B cell (primary cell): ENCODE measurements at regions not wholly inside any gene's neighbourhood (a gene's known extent, or its start where the extent isn't known, plus 50 kb on each side); places are given as distances from the start of the nearest gene placed in this dataset.

Source experiments
- ATAC-seq: fragments of 200-7000 bp; cut with Tn5 transposase; one replicate; pipeline ENCODE4 v1.10.0; 2021; ENCODE audit warnings: low read depth, mild to moderate bottlenecking, moderate number of reproducible peaks, moderate library complexity
- CTCF ChIA-PET: fragments of 350-600 bp; sonication (Branson Sonifier 250); formaldehyde crosslinking; loops from one replicate; lab custom pipeline; 2021; ENCODE audit warnings: antibody characterized with exemption, inconsistent platforms; lab: Charles Lee
- POLR2A ChIA-PET: fragments of 350-600 bp; sonication (Branson Sonifier 250); formaldehyde crosslinking; loops from one replicate; lab custom pipeline; 2021; ENCODE audit warnings: antibody characterized with exemption; lab: Charles Lee
- DNase-seq: peaks from one replicate; pipeline ENCODE4 v3.0.0; 2013
- H2AFZ ChIP-seq: 2 replicates; pipeline ENCODE4 v1.6.1; 2012; ENCODE audit warnings: mild to moderate bottlenecking, low read depth, low read length; ENCODE audit not compliant: insufficient read depth, poor library complexity, severe bottlenecking
- H3K27ac ChIP-seq, 2 donors: 1 replicate in 1 of 2; 2 replicates in 1 of 2; pipeline ENCODE4 v1.5.1; 2012 to 2013; ENCODE audit warnings: low read length in 2 of 2, mild to moderate bottlenecking in 2 of 2, moderate library complexity in 1 of 2
- H3K27me3 ChIP-seq, 4 experiments: fragments of 200-600 bp in 1 of 4; sonication (generic) in 1 of 4; replicated peaks in 1 of 4; 1 replicate in 2 of 4; 2 replicates in 2 of 4; pipeline versions ENCODE4 v1.6.1 to v1.7.0; 2013 to 2016; ENCODE audit warnings: low read length in 3 of 4, mild to moderate bottlenecking in 2 of 4, mixed read lengths in 1 of 4, moderate library complexity in 1 of 4; ENCODE audit not compliant: insufficient read depth in 4 of 4, control insufficient read depth in 3 of 4; ENCODE audit errors: control extremely low read depth in 1 of 4
- H3K36me3 ChIP-seq, 2 experiments: replicated peaks in 1 of 2; 1 replicate in 1 of 2; 2 replicates in 1 of 2; pipeline versions ENCODE4 v1.6.1 to v1.7.1; 2013; ENCODE audit warnings: low read length in 1 of 2; ENCODE audit not compliant: insufficient read depth in 2 of 2, control insufficient read depth in 1 of 2; ENCODE audit errors: control extremely low read depth in 1 of 2, extremely low read depth in 1 of 2
- H3K4me1 ChIP-seq, 2 donors: fragments of 200-600 bp in 1 of 2; sonication (generic) in 1 of 2; 1 replicate in 1 of 2; 2 replicates in 1 of 2; pipeline versions ENCODE4 v1.5.1 to v1.6.1; 2013 to 2017; ENCODE audit warnings: low read length in 2 of 2; ENCODE audit not compliant: control insufficient read depth in 2 of 2, insufficient read depth in 2 of 2
- H3K4me2 ChIP-seq: replicated peaks from 2 replicates; pipeline ENCODE3; 2012; ENCODE audit warnings: mild to moderate bottlenecking, low read depth, low read length; ENCODE audit not compliant: poor library complexity, severe bottlenecking
- H3K4me3 ChIP-seq, 5 experiments: fragments of 200-600 bp in 1 of 5; sonication (generic) in 1 of 5; 1 replicate in 3 of 5; 2 replicates in 2 of 5; pipeline versions ENCODE4 v1.5.1 to v1.7.0; 2011 to 2016; ENCODE audit warnings: low read length in 4 of 5, mild to moderate bottlenecking in 4 of 5, low read depth in 2 of 5, control low read depth in 1 of 5, moderate library complexity in 1 of 5; ENCODE audit not compliant: insufficient read depth in 1 of 5; ENCODE audit errors: control extremely low read depth in 1 of 5, extremely low read depth in 1 of 5
- H3K79me2 ChIP-seq: fragments of 200-600 bp; sonication (generic); one replicate; pipeline ENCODE4 v1.6.0; 2016; ENCODE audit warnings: low read length; ENCODE audit not compliant: control insufficient read depth, insufficient read depth
- H3K9ac ChIP-seq: fragments of 200-600 bp; sonication (generic); 2 replicates; pipeline ENCODE4 v1.6.1; 2017; ENCODE audit warnings: mild to moderate bottlenecking, low read length, moderate library complexity
- H3K9me3 ChIP-seq, 3 donors: one replicate each; pipeline versions ENCODE4 v1.6.1 to v1.7.1; 2013; ENCODE audit warnings: low read length in 2 of 3; ENCODE audit not compliant: control insufficient read depth in 2 of 3, insufficient read depth in 1 of 3; ENCODE audit errors: control extremely low read depth in 1 of 3
- H4K20me1 ChIP-seq: 2 replicates; pipeline ENCODE4 v1.6.0; 2012; ENCODE audit warnings: mild to moderate bottlenecking, low read length; ENCODE audit not compliant: insufficient read depth, control insufficient read depth, poor library complexity, severe bottlenecking
- H3K27ac Mint-ChIP-seq: one replicate; pipeline ENCODE4 v1.8.0; 2021; ENCODE audit warnings: mixed read lengths
- H3K27me3 Mint-ChIP-seq: one replicate; pipeline ENCODE4 v1.8.0; 2021; ENCODE audit warnings: mixed read lengths
- H3K4me1 Mint-ChIP-seq: one replicate; pipeline ENCODE4 v1.8.0; 2021; ENCODE audit warnings: mixed read lengths
- H3K4me3 Mint-ChIP-seq: one replicate; pipeline ENCODE4 v1.8.0; 2021; ENCODE audit warnings: mixed read lengths
- H3K9me3 Mint-ChIP-seq: one replicate; pipeline ENCODE4 v1.8.0; 2022; ENCODE audit warnings: mixed read lengths; ENCODE audit not compliant: insufficient read depth
- CTCF ChIP-seq: fragments of 200-600 bp; IDR thresholded peaks from one replicate; pipeline ENCODE4 v1.8.0; 2022; ENCODE audit warnings: antibody characterized with exemption, mild to moderate bottlenecking
- EZH2 ChIP-seq: IDR thresholded peaks from 2 replicates; pipeline ENCODE4 v1.6.1; 2012; ENCODE audit warnings: borderline replicate concordance, low read depth, mild to moderate bottlenecking, moderate library complexity, low read length; ENCODE audit not compliant: insufficient read depth, poor library complexity, severe bottlenecking
- WGBS: methylation state at CpG from one replicate; pipeline ENCODE4 v1.1.5; 2013; ENCODE audit warnings: missing lambda C conversion rate; ENCODE audit not compliant: insufficient coverage; 5-methylcytosine and 5-hydroxymethylcytosine counted together
- intact Hi-C: fragments of 100-400 bp; cut with micrococcal nuclease; formaldehyde crosslinking; loops from one replicate; pipeline ENCODE4 v1.10.0; 2022

- Histone ChIP-seq H3K27ac (no peak overlapping the region), H3K36me3 (no peaks in the 10 kb centered on the region), H3K9me3 (peaks cover 2 to 7% (median 5%) of the 10 kb centered on the region in 3 donors), H3K4me1 (no peaks in the 10 kb centered on the region), H3K4me3 (no peak overlapping the region), H4K20me1 (no peaks in the 10 kb centered on the region), H2AFZ (no peak overlapping the region), H3K4me2 (no peak overlapping the region), H3K27me3 (no peaks in the 10 kb centered on the region), H3K79me2 (no peaks in the 10 kb centered on the region), H3K9ac (no peak overlapping the region)
- Mint-ChIP-seq H3K27ac (no peak overlapping the region), H3K4me3 (no peak overlapping the region), H3K9me3 (peaks cover 2% of the 10 kb centered on the region), H3K4me1 (no peaks in the 10 kb centered on the region), H3K27me3 (no peaks in the 10 kb centered on the region)
- DNase-seq, result no peak
- ATAC-seq, result no peak
- POLR2A ChIA-PET, result no interaction called here
- intact Hi-C loops, result no loop called here
- WGBS, result no CpG with 5 or more reads among the region's 1 CpG
- TF ChIP-seq EZH2, result no peak
- TF ChIP-seq CTCF, result no peak
- CTCF ChIA-PET, result no interaction called here
These were observed 186.0 kb upstream of the NOX3 start for GRCh38 chr6:155641603-155642002.

- no peak overlapping the region for H3K9ac ChIP-seq
- Mint-ChIP-seq H3K27ac (no peak overlapping the region), H3K4me3 (no peak overlapping the region), H3K27me3 (no peaks in the 10 kb centered on the region), H3K9me3 (peaks cover 2% of the 10 kb centered on the region), H3K4me1 (no peaks in the 10 kb centered on the region)
- H3K27me3 ChIP-seq, result no peaks in the 10 kb centered on the region
- ChIA-PET CTCF (no interaction called here), POLR2A (no interaction called here)
- no peak for DNase-seq
- no peak overlapping the region for H3K4me3 ChIP-seq
- intact Hi-C loops, result no loop called here
- no peak for ATAC-seq
- no peak overlapping the region for H3K4me2 ChIP-seq
- no peaks in the 10 kb centered on the region for H3K4me1 ChIP-seq
- H3K27ac ChIP-seq, result no peak overlapping the region
- no peaks in the 10 kb centered on the region for H3K36me3 ChIP-seq
- peaks cover 2 to 7% (median 5%) of the 10 kb centered on the region in 3 donors for H3K9me3 ChIP-seq
- no peak for TF ChIP-seq EZH2
- no peak for TF ChIP-seq CTCF
- H3K79me2 ChIP-seq, result no peaks in the 10 kb centered on the region
- WGBS, result no CpG with 5 or more reads among the region's 1 CpG
- H2AFZ ChIP-seq, result no peak overlapping the region
- no peaks in the 10 kb centered on the region for H4K20me1 ChIP-seq
These were observed 182.6 kb upstream of the NOX3 start for GRCh38 chr6:155638200-155638599.
